Stimulated activated naive B cell treated with anti-CD40 and anti-IgM and Interleukin-4, amounts not matched to agents 10 μg/mL and 1 μg/mL and 100 μg/mL, for 72 hours (primary cell): ENCODE measurements at regions not wholly inside any gene's neighbourhood (a gene's known extent, or its start where the extent isn't known, plus 50 kb on each side); places are given as distances from the start of the nearest gene placed in this dataset.
A peak's percentile ranks its signal among the peaks of the same experiment; 100 is the strongest.

Experiments used
- ATAC-seq, 2 donors: fragments of 150-1000 bp; cut with Tn5 transposase; replicated peaks; 2 replicates each; pipeline ENCODE4 v1.10.0; 2021; ENCODE audit warnings: moderate library complexity in 1 of 2
- DNase-seq: peaks from one replicate; pipeline ENCODE4 v3.0.0; 2021
- H3K27ac Mint-ChIP-seq: one replicate; pipeline ENCODE4 v1.8.0; 2022; ENCODE audit warnings: mild to moderate bottlenecking, mixed read lengths
- H3K27me3 Mint-ChIP-seq, 2 donors: one replicate each; pipeline ENCODE4 v1.8.0; 2022; ENCODE audit warnings: mixed read lengths in 2 of 2
- H3K36me3 Mint-ChIP-seq, 2 donors: one replicate each; pipeline ENCODE4 v1.8.0; 2022; ENCODE audit warnings: mixed read lengths in 2 of 2, mild to moderate bottlenecking in 1 of 2
- H3K4me1 Mint-ChIP-seq, 2 donors: one replicate each; pipeline ENCODE4 v1.8.0; 2022; ENCODE audit warnings: mixed read lengths in 2 of 2, mild to moderate bottlenecking in 1 of 2
- H3K4me3 Mint-ChIP-seq, 2 donors: one replicate each; pipeline ENCODE4 v1.8.0; 2022; ENCODE audit warnings: mild to moderate bottlenecking in 2 of 2, mixed read lengths in 2 of 2, moderate library complexity in 1 of 2
- H3K9me3 Mint-ChIP-seq, 2 donors: one replicate each; pipeline ENCODE4 v1.8.0; 2022; ENCODE audit warnings: mixed read lengths in 2 of 2, mild to moderate bottlenecking in 1 of 2

DNA sequence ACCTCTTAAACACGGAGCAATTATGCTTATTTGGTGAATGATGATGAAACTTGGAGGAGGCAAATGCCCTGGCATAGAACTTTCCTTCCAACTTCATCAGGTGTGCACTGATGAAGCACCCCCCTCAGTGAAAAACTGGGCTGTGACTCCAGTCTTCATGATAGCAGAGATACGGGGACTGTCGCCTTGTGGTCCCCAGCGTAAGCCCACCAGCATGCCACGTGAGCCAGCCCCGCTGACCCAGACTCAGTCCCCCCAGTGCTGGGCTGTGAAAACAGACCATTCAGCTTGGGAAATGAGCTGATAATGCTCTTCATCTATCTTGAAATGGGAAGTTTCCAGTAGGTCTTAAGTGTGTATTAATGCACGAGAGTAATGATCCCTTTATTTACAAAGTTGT, 177.0 kb downstream of the SNX10 start:
- H3K36me3 Mint-ChIP-seq = no peaks in the 10 kb centered on the region
- ATAC-seq (no peak), DNase-seq (no peak)
- no peak overlapping the region for H3K4me3 Mint-ChIP-seq
- H3K27ac Mint-ChIP-seq = no peak overlapping the region
- H3K27me3 Mint-ChIP-seq = peaks cover 0 to 10% of the 10 kb centered on the region in 2 donors
- H3K4me1 Mint-ChIP-seq = no peaks in the 10 kb centered on the region
- H3K9me3 Mint-ChIP-seq = no peaks in the 10 kb centered on the region

DNA sequence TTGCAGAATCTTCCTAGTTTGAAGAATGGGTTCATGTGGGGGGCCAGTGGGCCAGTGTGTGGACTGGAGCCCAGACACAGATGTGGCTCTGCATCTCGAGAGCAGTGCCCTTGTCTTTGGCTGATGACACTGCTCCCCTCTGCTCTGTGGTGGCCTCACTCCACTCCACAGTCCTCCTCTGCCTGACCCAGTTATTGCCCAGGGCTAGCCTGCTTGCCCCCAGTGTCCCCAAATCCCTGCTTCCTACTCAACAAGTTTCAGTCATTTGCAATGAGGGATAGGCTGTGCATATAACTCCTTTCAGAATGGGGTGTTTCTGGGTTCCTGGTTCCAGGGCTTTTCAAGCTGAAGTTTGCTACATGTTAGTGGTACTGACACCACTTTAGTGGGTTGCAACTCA, 177.5 kb downstream of the SNX10 start:
- Mint-ChIP-seq H3K4me3 (no peak overlapping the region), H3K36me3 (no peaks in the 10 kb centered on the region), H3K9me3 (no peaks in the 10 kb centered on the region), H3K27me3 (peaks cover 0 to 10% of the 10 kb centered on the region in 2 donors), H3K27ac (no peak overlapping the region), H3K4me1 (no peaks in the 10 kb centered on the region)
- no peak for DNase-seq
- ATAC-seq = no peak

DNA sequence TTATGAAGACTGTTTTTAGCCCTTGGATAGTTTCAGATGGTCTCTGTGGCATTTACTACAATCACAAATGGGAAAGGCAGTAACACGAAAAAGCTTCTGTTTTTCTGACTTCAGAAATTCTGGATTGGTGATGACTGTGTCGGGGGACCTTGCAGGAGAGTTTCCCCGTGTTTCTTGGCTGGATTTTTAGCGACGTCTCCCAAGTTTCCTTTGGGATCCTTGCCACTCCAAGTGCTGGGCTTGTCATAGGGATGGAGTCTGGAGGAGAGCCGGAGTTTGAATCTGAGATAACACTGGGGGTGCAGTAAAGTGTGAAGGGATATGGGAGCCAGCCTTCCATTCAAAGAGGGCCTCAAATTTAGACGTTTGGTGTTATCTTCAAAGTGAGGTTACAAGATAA, 179.0 kb downstream of the SNX10 start:
- Mint-ChIP-seq H3K4me3 (no peak overlapping the region), H3K4me1 (no peaks in the 10 kb centered on the region), H3K27me3 (peaks cover 0 to 10% of the 10 kb centered on the region in 2 donors), H3K27ac (no peak overlapping the region), H3K9me3 (no peaks in the 10 kb centered on the region), H3K36me3 (no peaks in the 10 kb centered on the region)
- DNase-seq (no peak), ATAC-seq (no peak)

DNA sequence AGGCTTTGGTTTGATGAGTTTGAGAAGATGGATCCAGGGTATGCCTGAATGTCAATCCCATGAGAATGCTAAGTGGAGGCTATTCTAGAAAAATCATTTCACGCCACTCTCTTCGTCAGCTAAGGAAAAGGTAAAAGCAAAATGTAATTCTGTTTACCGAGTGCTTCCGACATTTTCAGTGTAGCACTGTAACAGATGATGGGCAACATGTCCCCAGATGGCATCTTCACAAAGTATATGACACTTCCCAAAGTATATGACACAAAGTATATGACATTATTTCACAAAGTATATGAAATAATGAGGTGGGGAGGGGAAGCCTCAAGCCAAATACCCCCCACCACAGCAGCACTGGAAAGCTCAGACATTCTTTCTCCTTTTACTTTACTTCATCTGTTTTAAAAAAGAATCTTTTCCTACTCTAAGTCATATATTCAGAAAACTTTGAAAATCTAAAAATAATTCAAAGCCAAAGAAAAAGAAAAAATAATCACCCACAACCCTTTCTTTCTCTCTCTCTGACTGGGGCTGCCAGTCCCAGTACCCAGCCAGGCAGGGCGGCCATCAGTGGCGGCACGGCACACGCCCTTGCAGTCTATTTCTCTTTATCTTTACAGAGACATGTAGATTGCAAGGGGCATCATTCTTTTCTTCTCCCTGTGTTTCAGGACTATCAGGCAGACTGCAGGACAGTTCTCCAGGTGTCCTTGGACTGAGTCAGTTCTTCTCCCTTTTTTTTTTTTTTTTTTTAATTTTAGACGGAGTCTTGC, 179.8 kb downstream of the SNX10 start:
- no peaks in the 10 kb centered on the region for H3K9me3 Mint-ChIP-seq
- H3K27me3 Mint-ChIP-seq = peaks cover 4 to 15% of the 10 kb centered on the region in 2 donors
- ATAC-seq = no peak
- no peaks in the 10 kb centered on the region for H3K4me1 Mint-ChIP-seq
- DNase-seq = no peak
- H3K36me3 Mint-ChIP-seq = no peaks in the 10 kb centered on the region
- H3K4me3 Mint-ChIP-seq = no peak overlapping the region
- no peak overlapping the region for H3K27ac Mint-ChIP-seq

DNA sequence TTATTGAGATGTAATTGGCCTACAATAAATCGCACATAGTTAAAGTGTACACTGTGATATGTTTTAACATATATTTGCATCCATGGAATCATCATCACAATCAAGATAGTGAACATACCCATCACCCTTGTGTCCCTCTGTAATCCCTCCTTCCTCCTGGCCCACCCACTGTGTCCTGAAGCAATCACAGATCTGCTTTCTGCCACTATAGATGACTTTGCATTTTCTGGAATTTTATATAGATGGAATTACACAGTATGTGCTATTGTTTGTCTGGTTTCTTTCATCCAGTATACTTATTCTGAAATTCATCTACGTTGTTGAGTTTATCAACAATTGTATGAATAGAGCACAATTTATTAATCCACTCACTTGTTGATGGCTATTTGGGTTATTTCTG, 181.3 kb downstream of the SNX10 start:
- Mint-ChIP-seq H3K27me3 (peaks cover 4 to 16% of the 10 kb centered on the region in 2 donors), H3K27ac (no peak overlapping the region), H3K9me3 (no peaks in the 10 kb centered on the region), H3K4me1 (peaks cover 0 to 3% of the 10 kb centered on the region in 2 donors), H3K4me3 (no peak overlapping the region), H3K36me3 (no peaks in the 10 kb centered on the region)
- ATAC-seq (no peak), DNase-seq (no peak)

DNA sequence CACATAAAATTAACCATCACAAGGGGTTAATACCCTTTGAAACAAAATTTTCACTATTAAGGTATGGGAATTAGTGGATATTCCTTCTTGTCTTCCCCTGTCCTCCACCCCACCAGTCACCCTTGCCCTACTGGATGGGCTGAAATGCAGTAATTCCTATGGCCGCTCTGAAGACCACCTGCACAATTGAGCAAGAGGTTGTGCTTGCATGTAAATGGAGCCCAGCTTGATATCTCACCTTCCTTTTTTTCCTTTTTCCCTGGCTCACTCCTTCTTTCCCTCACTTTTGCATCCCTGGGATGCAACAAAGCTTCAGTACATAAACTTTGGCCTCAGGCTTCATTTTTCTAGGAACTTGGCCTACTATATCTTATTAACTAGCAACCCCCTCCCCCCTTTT, 184.6 kb downstream of the SNX10 start:
- no peaks in the 10 kb centered on the region for H3K9me3 Mint-ChIP-seq
- H3K27ac Mint-ChIP-seq = no peak overlapping the region
- no peak for DNase-seq
- peaks cover 5 to 12% of the 10 kb centered on the region in 2 donors for H3K27me3 Mint-ChIP-seq
- no peaks in the 10 kb centered on the region for H3K36me3 Mint-ChIP-seq
- no peak overlapping the region for H3K4me3 Mint-ChIP-seq
- ATAC-seq = no peak
- peaks cover 0 to 3% of the 10 kb centered on the region in 2 donors for H3K4me1 Mint-ChIP-seq

DNA sequence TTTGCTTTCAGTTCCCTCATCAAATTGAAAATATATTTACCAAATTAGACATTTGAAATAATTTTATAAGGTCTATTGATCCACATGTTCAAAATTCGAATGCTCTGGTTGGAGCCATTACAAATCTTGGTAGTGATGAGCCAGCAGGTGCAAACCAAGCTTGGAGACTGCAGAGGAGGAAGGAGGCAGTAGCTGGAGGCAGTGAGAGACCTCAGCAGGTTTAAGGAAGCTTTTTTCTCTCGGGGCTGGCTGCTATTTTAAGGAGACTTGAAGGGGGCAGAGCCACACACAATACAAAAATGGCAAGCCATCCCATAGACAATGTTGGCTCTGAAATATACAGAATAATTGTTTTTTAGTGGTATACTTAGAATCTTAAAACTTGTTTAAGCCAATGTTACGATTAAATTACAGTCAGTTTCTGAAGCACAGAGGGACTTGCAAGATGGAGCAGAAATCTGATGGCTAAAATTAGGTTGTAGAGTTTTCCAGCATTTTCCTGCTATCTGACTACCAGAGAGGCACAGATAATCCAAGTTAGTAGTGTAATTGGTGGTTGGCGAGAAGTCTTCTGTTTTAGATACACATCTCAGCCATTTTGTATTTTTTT, 185.8 kb downstream of the SNX10 start:
- Mint-ChIP-seq H3K4me3 (no peak overlapping the region), H3K36me3 (no peaks in the 10 kb centered on the region), H3K9me3 (no peaks in the 10 kb centered on the region), H3K27me3 (peaks cover 5 to 12% of the 10 kb centered on the region in 2 donors), H3K4me1 (peaks cover 0 to 3% of the 10 kb centered on the region in 2 donors), H3K27ac (no peak overlapping the region)
- ATAC-seq (no peak), DNase-seq (no peak)

DNA sequence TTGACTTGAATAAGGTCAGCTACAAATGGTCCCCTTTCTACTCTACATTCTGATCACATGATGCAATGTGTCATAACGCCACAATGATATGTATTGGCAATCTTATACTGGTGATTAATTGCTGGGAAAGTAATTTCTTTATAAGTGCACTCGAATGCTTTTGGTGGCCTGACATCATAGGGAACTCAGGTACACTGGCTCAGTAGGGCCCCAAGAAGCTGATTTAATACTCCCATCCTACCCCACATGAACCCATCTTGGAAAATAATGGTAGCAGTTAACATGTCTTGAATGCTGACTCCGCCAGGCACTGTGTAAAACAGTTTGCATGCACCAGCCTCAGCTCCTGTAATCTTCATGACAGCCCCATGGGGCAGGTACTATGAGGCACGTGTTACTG, 186.9 kb downstream of the SNX10 start:
- H3K4me3 Mint-ChIP-seq = no peak overlapping the region
- no peak for DNase-seq
- H3K27ac Mint-ChIP-seq = no peak overlapping the region
- no peaks in the 10 kb centered on the region for H3K36me3 Mint-ChIP-seq
- peaks cover 12 to 18% of the 10 kb centered on the region in 2 donors for H3K27me3 Mint-ChIP-seq
- ATAC-seq = no peak
- H3K9me3 Mint-ChIP-seq = no peaks in the 10 kb centered on the region
- H3K4me1 Mint-ChIP-seq = peaks cover 0 to 3% of the 10 kb centered on the region in 2 donors

DNA sequence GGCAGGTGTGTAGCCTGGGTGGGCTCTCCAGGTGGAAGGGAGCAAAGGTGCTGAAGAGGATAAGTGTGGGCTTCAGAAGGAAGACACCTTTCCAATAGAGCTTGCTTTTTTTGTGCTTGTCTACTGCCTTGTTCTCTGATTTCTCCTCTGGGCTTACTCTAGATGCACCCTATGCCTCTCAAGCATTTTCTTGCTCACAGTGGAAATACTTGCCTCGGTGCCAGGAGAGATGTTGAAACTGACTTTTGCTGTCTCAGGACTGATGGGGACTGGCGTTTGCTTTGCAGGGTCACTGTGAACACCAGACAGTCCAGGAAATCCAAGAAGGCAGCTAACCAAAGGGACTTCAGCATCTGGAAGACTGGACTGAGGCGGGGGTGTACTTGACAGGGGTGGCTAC, 187.9 kb downstream of the SNX10 start:
- Mint-ChIP-seq H3K36me3 (no peaks in the 10 kb centered on the region), H3K9me3 (no peaks in the 10 kb centered on the region), H3K4me1 (peaks cover 0 to 3% of the 10 kb centered on the region in 2 donors), H3K27ac (peak overlapping the region; percentile 76), H3K27me3 (peaks cover 18 to 22% of the 10 kb centered on the region in 2 donors), H3K4me3 (no peak overlapping the region)
- ATAC-seq (no peak), DNase-seq (no peak)

DNA sequence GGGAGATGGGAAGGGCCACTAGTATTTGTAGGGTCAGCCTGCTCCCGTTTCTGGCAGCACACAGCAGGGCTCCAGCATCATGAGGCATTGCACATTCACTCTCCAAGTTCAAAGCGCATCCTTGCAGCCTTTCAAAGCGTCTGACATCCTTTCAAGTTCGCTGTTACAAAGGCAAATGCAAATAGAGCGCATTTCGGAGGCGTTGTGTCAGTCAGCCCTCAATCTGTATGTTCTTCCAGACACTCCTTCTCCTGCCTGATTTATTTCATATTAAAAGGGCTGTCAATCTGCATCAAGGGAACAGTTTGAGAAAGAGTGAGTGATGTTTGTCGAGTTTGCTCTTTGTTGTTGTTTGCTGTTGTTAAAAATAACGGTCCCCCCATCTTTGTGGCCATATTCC, 188.5 kb downstream of the SNX10 start:
- H3K27me3 Mint-ChIP-seq = peaks cover 18 to 23% of the 10 kb centered on the region in 2 donors
- H3K9me3 Mint-ChIP-seq = no peaks in the 10 kb centered on the region
- H3K4me3 Mint-ChIP-seq = no peak overlapping the region
- H3K4me1 Mint-ChIP-seq = peaks cover 0 to 3% of the 10 kb centered on the region in 2 donors
- no peaks in the 10 kb centered on the region for H3K36me3 Mint-ChIP-seq
- H3K27ac Mint-ChIP-seq = no peak overlapping the region
- no peak for DNase-seq
- no peak for ATAC-seq

DNA sequence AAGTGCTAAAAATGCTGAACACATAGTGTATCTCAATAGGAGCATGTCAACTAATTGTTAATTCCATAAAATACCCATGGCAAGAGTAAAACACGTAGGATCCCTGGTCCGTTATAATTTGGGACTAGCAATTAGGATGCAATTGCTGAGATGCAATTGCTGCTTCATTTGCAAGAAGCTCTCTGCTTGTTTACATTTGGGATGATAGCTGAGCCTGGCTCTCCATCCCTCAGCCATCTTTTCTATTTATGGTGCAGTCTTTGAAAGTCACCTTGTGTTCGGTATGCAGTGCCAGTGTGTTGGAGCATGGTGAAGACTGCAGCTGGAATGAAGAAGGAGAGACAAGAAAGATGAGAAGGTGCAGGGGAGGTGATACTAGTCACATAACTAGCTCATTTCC, 191.3 kb downstream of the SNX10 start:
- Mint-ChIP-seq H3K9me3 (no peaks in the 10 kb centered on the region), H3K27me3 (peaks cover 14 to 23% of the 10 kb centered on the region in 2 donors), H3K27ac (no peak overlapping the region), H3K36me3 (no peaks in the 10 kb centered on the region), H3K4me1 (no peaks in the 10 kb centered on the region), H3K4me3 (no peak overlapping the region)
- DNase-seq (no peak), ATAC-seq (no peak)

DNA sequence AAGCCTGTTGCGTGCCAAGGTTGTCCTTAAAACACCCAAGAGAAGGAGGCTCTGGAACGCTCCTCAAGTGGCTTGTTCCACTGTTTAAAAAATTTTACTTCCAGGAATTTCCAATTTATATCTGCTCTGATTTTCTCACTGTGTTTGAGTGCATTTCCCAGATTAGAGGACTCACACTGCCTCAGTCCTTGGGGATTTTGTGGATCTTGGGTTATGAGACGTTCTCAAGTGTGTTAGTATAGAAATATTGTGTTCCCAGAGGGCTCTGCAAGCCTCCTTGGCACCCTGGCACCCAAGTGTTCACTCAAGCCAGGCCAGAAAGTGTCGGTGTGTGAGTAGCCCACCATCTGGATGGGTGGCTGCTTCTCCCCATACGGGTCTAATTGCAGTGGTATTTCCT, 192.2 kb downstream of the SNX10 start:
- Mint-ChIP-seq H3K27me3 (peaks cover 18 to 32% of the 10 kb centered on the region in 2 donors), H3K27ac (no peak overlapping the region), H3K4me3 (no peak overlapping the region)

DNA sequence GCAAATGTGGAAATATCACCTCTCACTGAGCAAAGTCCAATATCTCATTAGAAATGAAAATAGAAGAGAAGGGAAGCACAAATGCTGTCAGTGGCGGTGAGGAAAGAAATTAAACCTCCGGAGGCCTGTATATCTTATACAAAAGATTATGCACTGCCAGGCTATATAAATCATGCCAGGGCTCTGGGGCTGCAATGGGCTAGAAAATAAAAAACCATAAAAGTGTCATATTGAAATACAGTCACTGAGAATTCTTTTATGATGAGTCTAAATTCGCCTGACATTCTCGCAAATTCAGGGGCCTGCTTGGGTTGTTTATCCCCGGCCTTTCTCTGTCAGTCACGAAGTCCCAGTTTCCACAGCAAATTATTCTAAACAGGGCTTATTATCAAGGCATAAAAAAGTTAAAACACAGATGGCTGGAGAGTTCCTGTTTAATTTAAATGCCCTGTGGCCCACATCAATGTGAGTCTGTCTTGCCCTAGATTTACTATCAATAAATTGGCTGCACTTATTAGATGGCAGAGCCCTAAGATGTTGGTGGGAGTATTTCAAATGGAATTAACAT, 193.8 kb downstream of the SNX10 start:
- peaks cover 19 to 40% of the 10 kb centered on the region in 2 donors for H3K27me3 Mint-ChIP-seq
- ATAC-seq (no peak), DNase-seq (no peak)

More for the DNA sequence above, 192.2 kb downstream of the SNX10 start:
- H3K4me1 Mint-ChIP-seq = no peaks in the 10 kb centered on the region
- H3K36me3 Mint-ChIP-seq = no peaks in the 10 kb centered on the region
- DNase-seq = no peak
- H3K9me3 Mint-ChIP-seq = no peaks in the 10 kb centered on the region
- no peak for ATAC-seq

DNA sequence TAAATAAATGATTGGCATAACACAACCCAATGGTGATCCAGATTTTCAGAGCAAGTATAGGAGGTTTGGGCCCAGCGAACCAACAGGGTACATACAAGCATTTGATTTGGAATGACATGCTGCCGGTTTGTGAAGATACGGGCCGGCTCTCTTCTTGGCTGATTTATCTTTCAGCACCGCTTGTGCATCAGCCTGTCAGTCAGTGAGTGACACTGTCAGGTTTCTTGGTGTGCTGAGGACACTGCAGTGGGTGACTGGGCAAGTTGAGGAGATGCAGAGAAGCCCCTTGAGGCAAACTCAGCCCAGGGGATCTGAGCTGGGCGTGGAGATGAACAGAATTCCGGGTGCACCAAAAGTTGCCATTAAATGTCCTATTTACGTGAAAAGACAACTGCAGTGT, 194.5 kb downstream of the SNX10 start:
- Mint-ChIP-seq H3K27me3 (peaks cover 19 to 46% of the 10 kb centered on the region in 2 donors), H3K36me3 (no peaks in the 10 kb centered on the region), H3K27ac (no peak overlapping the region), H3K4me1 (no peaks in the 10 kb centered on the region), H3K4me3 (no peak overlapping the region), H3K9me3 (no peaks in the 10 kb centered on the region)
- ATAC-seq = no peak
- no peak for DNase-seq

More for the DNA sequence above, 193.8 kb downstream of the SNX10 start:
- Mint-ChIP-seq H3K27ac (no peak overlapping the region), H3K4me3 (no peak overlapping the region), H3K36me3 (no peaks in the 10 kb centered on the region), H3K4me1 (no peaks in the 10 kb centered on the region), H3K9me3 (no peaks in the 10 kb centered on the region)
